SK-N-SH (cell line): ENCODE measurements at regions not wholly inside any gene's neighbourhood (a gene's known extent, or its start where the extent isn't known, plus 50 kb on each side); places are given as distances from the start of the nearest gene placed in this dataset.
"Not testable (repeated sequence)": the region's sequence is repeated elsewhere in the genome, so short reads cannot be mapped to it uniquely, and the experiment has no call there.

Source experiments
- CTCF ChIA-PET: fragments of 300-600, 350-600 bp; formaldehyde crosslinking; extraction: SDS; loops from one replicate; lab custom pipeline; 2021; lab: Yijun Ruan, JAX
- POLR2A ChIA-PET: fragments of 350-600 bp; sonication (Branson Sonifier 250); formaldehyde crosslinking; extraction: SDS; loops from one replicate; lab custom pipeline; 2020; ENCODE audit warnings: antibody characterized with exemption, inconsistent platforms; lab: Yijun Ruan, JAX
- DNase-seq: peaks from one replicate; pipeline ENCODE4 v3.0.0; 2012
- H2AFZ ChIP-seq: fragments of 200-600 bp; sonication (generic); 2 replicates; pipeline ENCODE4 v1.8.1; 2016; ENCODE audit warnings: antibody characterized with exemption, mild to moderate bottlenecking, low read depth
- H3F3A ChIP-seq: fragments of 200-600 bp; sonication (generic); replicated peaks from 2 replicates; pipeline ENCODE3; 2016; ENCODE audit warnings: antibody characterized with exemption, mild to moderate bottlenecking; ENCODE audit not compliant: insufficient read depth
- H3K27ac ChIP-seq, 2 experiments: fragments of 200-500 bp in 1 of 2; fragments of 200-600 bp in 1 of 2; sonication (Bioruptor generic) in 1 of 2; sonication (generic), shearing (Covaris generic) in 1 of 2; 2 replicates each; pipeline versions ENCODE4 v1.5.1 to v1.6.1; 2014 to 2016; ENCODE audit warnings: low read depth in 2 of 2, inconsistent platforms in 1 of 2, low read length in 1 of 2, mild to moderate bottlenecking in 1 of 2, mixed read lengths in 1 of 2
- H3K27me3 ChIP-seq: fragments of 200-600 bp; sonication (generic), shearing (Covaris generic); 2 replicates; pipeline ENCODE4 v1.6.1; 2016; ENCODE audit warnings: mixed run types; ENCODE audit not compliant: insufficient read depth
- H3K36me3 ChIP-seq, 2 experiments: fragments of 200-500 bp in 1 of 2; fragments of 200-600 bp in 1 of 2; sonication (Bioruptor generic) in 1 of 2; sonication (generic) in 1 of 2; replicated peaks in 1 of 2; 2 replicates each; pipeline versions ENCODE3 to v1.5.1; 2014 to 2016; ENCODE audit warnings: low read length in 1 of 2, mild to moderate bottlenecking in 1 of 2; ENCODE audit not compliant: insufficient read depth in 2 of 2, control insufficient read depth in 1 of 2
- H3K4me1 ChIP-seq, 2 experiments: fragments of 200-500 bp in 1 of 2; fragments of 200-600 bp in 1 of 2; sonication (Bioruptor generic) in 1 of 2; sonication (generic), shearing (Covaris generic) in 1 of 2; 2 replicates each; pipeline versions ENCODE4 v1.5.1 to v1.6.1; 2014 to 2016; ENCODE audit warnings: low read depth in 1 of 2, low read length in 1 of 2, mixed run types in 1 of 2; ENCODE audit not compliant: insufficient read depth in 2 of 2, control insufficient read depth in 1 of 2
- H3K4me2 ChIP-seq: fragments of 200-600 bp; sonication (generic), shearing (Covaris generic); 2 replicates; pipeline ENCODE4 v1.6.1; 2017; ENCODE audit warnings: mixed run types
- H3K4me3 ChIP-seq, 2 experiments: fragments of 200-500 bp in 1 of 2; fragments of 200-600 bp in 1 of 2; sonication (Bioruptor generic) in 1 of 2; sonication (generic), shearing (Covaris generic) in 1 of 2; 2 replicates each; pipeline versions ENCODE4 v1.5.1 to v1.8.1; 2014 to 2016; ENCODE audit warnings: low read depth in 2 of 2, inconsistent platforms in 1 of 2, low read length in 1 of 2, mild to moderate bottlenecking in 1 of 2, mixed read lengths in 1 of 2, moderate library complexity in 1 of 2
- H3K79me2 ChIP-seq: fragments of 200-600 bp; sonication (generic); 2 replicates; pipeline ENCODE4 v1.8.1; 2017; ENCODE audit warnings: mild to moderate bottlenecking; ENCODE audit not compliant: insufficient read depth
- H3K9ac ChIP-seq: fragments of 200-600 bp; sonication (generic); 2 replicates; pipeline ENCODE4 v1.6.1; 2017; ENCODE audit warnings: mixed run types
- H3K9me2 ChIP-seq: fragments of 200-600 bp; sonication (generic); 2 replicates; pipeline ENCODE4 v1.6.1; 2017; ENCODE audit warnings: mixed run types
- H3K9me3 ChIP-seq: fragments of 200-600 bp; sonication (generic); 2 replicates; pipeline ENCODE4 v1.6.1; 2017; ENCODE audit warnings: mixed run types, mild to moderate bottlenecking, moderate library complexity
- H4K20me1 ChIP-seq: fragments of 200-600 bp; sonication (generic); 2 replicates; pipeline ENCODE4 v1.6.1; 2017; ENCODE audit warnings: mild to moderate bottlenecking, mixed run types; ENCODE audit not compliant: insufficient read depth
- FOSL2 ChIP-seq: IDR thresholded peaks from 2 replicates; pipeline ENCODE4 v1.4.0; 2012; ENCODE audit warnings: low read depth, mild to moderate bottlenecking, moderate library complexity, borderline replicate concordance
- RFX5 ChIP-seq: IDR thresholded peaks from 2 replicates; pipeline ENCODE4 v1.6.1; 2012; ENCODE audit warnings: mild to moderate bottlenecking, improper control_type of control experiment, low read length
- TCF12 ChIP-seq: IDR thresholded peaks from 2 replicates; pipeline ENCODE4 v1.4.0; 2012
- WGBS: methylation state at CpG from one replicate; pipeline ENCODE4 v1.1.6; 2017; ENCODE audit warnings: low lambda C conversion rate; 5-methylcytosine and 5-hydroxymethylcytosine counted together
- TF ChIP-seq, protein P1 (sequence below): fragments of 200-600 bp; sonication (generic); IDR thresholded peaks from 2 replicates; pipeline ENCODE4 v1.6.1; 2017; ENCODE audit warnings: antibody characterized with exemption, mild to moderate bottlenecking, moderate library complexity

- WGBS, result 38% methylated on average over 2 of the region's 3 CpGs
- no peaks in the 10 kb centered on the region for H3F3A ChIP-seq
- H3K4me2 ChIP-seq, result no peak overlapping the region
- no peak overlapping the region for H3K27ac ChIP-seq
- H3K9me3 ChIP-seq, result no peaks in the 10 kb centered on the region
- TF ChIP-seq, protein P1, sequence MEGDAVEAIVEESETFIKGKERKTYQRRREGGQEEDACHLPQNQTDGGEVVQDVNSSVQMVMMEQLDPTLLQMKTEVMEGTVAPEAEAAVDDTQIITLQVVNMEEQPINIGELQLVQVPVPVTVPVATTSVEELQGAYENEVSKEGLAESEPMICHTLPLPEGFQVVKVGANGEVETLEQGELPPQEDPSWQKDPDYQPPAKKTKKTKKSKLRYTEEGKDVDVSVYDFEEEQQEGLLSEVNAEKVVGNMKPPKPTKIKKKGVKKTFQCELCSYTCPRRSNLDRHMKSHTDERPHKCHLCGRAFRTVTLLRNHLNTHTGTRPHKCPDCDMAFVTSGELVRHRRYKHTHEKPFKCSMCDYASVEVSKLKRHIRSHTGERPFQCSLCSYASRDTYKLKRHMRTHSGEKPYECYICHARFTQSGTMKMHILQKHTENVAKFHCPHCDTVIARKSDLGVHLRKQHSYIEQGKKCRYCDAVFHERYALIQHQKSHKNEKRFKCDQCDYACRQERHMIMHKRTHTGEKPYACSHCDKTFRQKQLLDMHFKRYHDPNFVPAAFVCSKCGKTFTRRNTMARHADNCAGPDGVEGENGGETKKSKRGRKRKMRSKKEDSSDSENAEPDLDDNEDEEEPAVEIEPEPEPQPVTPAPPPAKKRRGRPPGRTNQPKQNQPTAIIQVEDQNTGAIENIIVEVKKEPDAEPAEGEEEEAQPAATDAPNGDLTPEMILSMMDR, result no peak
- TF ChIP-seq FOSL2 (no peak), TCF12 (no peak)
- no peaks in the 10 kb centered on the region for H4K20me1 ChIP-seq
- H3K4me1 ChIP-seq, result no peaks in the 10 kb centered on the region
- H3K4me3 ChIP-seq, result no peak overlapping the region
- ChIA-PET CTCF (interaction anchor here (0.5 to 9.8 kb wide), 4 partner anchors 15 to 253 kb away, joined by 3 to 76 read pairs (median 18); no protein-coding TSS in a partner anchor), POLR2A (no interaction called here)
- no peaks in the 10 kb centered on the region for H3K79me2 ChIP-seq
- no peaks in the 10 kb centered on the region for H3K27me3 ChIP-seq
- H3K9ac ChIP-seq, result no peak overlapping the region
- H2AFZ ChIP-seq, result no peak overlapping the region
- no peak for DNase-seq
- no peaks in the 10 kb centered on the region for H3K9me2 ChIP-seq
- no peaks in the 10 kb centered on the region for H3K36me3 ChIP-seq
Measured at GRCh38 chr4:153099391-153100140, 104.7 kb upstream of the TRIM2 start.

DNA sequence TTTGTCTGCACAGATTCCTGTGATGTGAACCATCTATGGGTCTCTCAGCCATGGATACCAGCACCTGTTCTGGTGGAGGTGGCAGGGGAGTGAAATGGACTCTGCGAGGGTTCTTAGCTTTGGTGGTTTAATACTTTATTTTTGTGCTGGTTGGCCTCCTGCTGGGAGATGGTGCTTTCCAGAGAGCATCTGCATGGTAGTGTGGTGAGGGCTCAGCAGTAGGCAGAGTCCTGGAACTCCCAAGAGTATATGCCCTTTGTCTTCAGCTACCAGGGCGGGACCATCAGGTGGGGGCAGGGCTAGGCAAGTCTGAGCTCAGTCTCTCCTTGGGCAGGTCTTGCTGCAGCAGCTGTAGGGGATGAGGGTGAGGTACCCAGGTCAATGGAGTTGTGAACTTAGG is 97.5 kb upstream of the TRIM2 start:
- H3K4me2 ChIP-seq, H3K9me2 ChIP-seq, H3K4me1 ChIP-seq, H3K4me3 ChIP-seq, H3F3A ChIP-seq, H4K20me1 ChIP-seq, H3K27ac ChIP-seq, H3K79me2 ChIP-seq, H3K36me3 ChIP-seq, H3K27me3 ChIP-seq, H3K9ac ChIP-seq, H2AFZ ChIP-seq, POLR2A ChIA-PET, H3K9me3 ChIP-seq, DNase-seq: not testable (repeated sequence)
- CTCF ChIA-PET, result interaction anchor here (1.3 to 4.3 kb wide), 3 partner anchors 21 to 23 kb away, joined by 6 to 17 read pairs (median 7); no protein-coding TSS in a partner anchor
- WGBS, result 47% methylated on average over 2 of the region's 2 CpGs

DNA sequence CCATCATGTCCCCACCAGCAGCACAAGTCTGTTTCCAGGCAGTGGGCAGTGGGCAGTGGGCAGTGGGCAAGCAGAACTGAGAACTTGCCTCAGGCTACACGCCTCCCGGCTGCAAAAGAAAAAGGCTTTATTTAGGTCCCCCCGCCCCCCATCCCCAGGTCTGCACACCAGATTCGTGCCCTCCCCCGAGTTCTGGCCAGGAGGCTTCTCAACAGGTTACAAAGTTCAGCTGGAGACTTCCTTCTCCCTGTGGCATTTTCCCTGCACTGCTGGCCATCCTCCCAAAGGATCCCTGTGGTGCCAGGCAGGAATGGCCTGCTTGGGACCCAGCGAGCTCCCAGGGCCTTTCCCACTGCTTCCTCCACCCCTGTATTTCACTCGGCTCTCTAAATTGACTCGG is 97.0 kb upstream of the TRIM2 start:
- H3K4me3 ChIP-seq, result no peak overlapping the region
- TF ChIP-seq RFX5, result no peak
- H3K4me2 ChIP-seq, result no peak overlapping the region
- no peaks in the 10 kb centered on the region for H3F3A ChIP-seq
- H3K9me2 ChIP-seq, result no peaks in the 10 kb centered on the region
- CTCF ChIA-PET, result interaction anchor here (1.3 to 4.3 kb wide), 3 partner anchors 20 to 24 kb away, joined by 6 to 17 read pairs (median 7); no protein-coding TSS in a partner anchor
- no peaks in the 10 kb centered on the region for H3K36me3 ChIP-seq
- H2AFZ ChIP-seq, result no peak overlapping the region
- no peak for DNase-seq
- no peaks in the 10 kb centered on the region; a peak in 1 of 4 replicates for H3K4me1 ChIP-seq
- POLR2A ChIA-PET, result no interaction called here
- H4K20me1 ChIP-seq, result no peaks in the 10 kb centered on the region
- whole genome bisulfite sequencing, result 51% methylated on average over 8 of the region's 8 CpGs
- no peaks in the 10 kb centered on the region for H3K79me2 ChIP-seq
- H3K27me3 ChIP-seq, result no peaks in the 10 kb centered on the region
- no peak overlapping the region for H3K9ac ChIP-seq
- no peak overlapping the region for H3K27ac ChIP-seq
- no peaks in the 10 kb centered on the region for H3K9me3 ChIP-seq
